Cardiac muscle cell (in vitro differentiated cells and primary cell): ENCODE measurements at regions not wholly inside any gene's neighbourhood (a gene's known extent, or its start where the extent isn't known, plus 50 kb on each side); places are given as distances from the start of the nearest gene placed in this dataset.
"Not testable (repeated sequence)": the region's sequence is repeated elsewhere in the genome, so short reads cannot be mapped to it uniquely, and the experiment has no call there.

Experiments used
- DNase-seq, 2 donors: peaks; one replicate each; pipeline versions ENCODE4 v3.0.0 to v3.0.0-alpha.2; 2010 to 2017; ENCODE audit warnings: low read depth in 1 of 2, low spot score in 1 of 2
- H3K27ac ChIP-seq: fragments of 200-600 bp; sonication (generic); 2 replicates; pipeline ENCODE4 v1.5.1; 2016
- H3K27me3 ChIP-seq: fragments of 200-600 bp; sonication (generic); 2 replicates; pipeline ENCODE4 v1.6.0; 2016; ENCODE audit warnings: control low read depth
- H3K36me3 ChIP-seq: fragments of 200-600 bp; sonication (generic); 2 replicates; pipeline ENCODE4 v1.5.1; 2016; ENCODE audit warnings: control low read depth
- H3K4me1 ChIP-seq: fragments of 200-600 bp; sonication (generic); 2 replicates; pipeline ENCODE4 v1.8.1; 2017; ENCODE audit warnings: low read depth, mild to moderate bottlenecking, mixed run types
- H3K4me3 ChIP-seq: fragments of 200-600 bp; sonication (generic); 2 replicates; pipeline ENCODE4 v1.5.1; 2016; ENCODE audit warnings: mild to moderate bottlenecking
- H3K9me3 ChIP-seq: fragments of 200-600 bp; sonication (generic); 2 replicates; pipeline ENCODE4 v1.5.1; 2017; ENCODE audit warnings: low read depth, mild to moderate bottlenecking, control low read depth
- TF ChIP-seq, protein P1 (sequence below): IDR thresholded peaks from 2 replicates; pipeline ENCODE4 v1.5.1; 2012; ENCODE audit warnings: low read depth, mild to moderate bottlenecking, low read length

DNA sequence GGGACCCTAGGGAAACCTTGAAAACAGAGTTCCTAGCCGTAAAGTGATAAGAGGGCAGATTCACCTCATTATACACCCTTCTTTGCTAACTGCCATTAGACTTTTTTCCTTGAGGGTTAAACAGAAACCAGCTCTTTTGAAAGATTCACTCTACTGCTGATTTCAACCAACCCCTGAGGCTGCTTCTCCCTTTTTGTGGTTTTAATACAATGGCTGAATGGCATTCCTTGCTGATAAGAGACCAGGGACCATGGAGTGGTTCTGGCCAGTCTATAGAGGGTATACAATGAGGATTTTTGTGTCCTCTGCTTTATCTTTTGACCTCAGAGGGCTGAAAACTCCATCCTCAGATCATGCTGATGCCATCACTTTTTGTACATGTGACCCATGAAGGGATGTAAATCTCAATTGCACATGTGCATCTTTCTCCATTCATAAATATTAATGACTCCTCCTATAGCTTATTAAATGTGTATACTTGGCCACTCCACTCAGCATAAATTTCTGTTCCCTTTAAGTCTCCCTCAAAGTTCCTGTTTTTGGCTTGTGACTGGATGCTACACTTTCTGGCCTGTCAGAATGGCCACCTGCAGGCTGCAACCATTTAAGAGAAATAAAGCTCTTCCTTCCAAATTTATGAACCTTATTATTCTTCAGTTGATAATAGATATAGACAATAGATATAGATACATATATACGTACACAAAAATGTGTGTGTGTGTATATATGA is 233.8 kb upstream of the SEL1L start:
- no peaks in the 10 kb centered on the region for H3K4me1 ChIP-seq
- H3K9me3 ChIP-seq, result no peaks in the 10 kb centered on the region
- H3K4me3 ChIP-seq, result no peak overlapping the region
- DNase-seq, result no peak
- H3K27me3 ChIP-seq, result no peaks in the 10 kb centered on the region
- H3K27ac ChIP-seq, result no peak overlapping the region
- TF ChIP-seq, protein P1, sequence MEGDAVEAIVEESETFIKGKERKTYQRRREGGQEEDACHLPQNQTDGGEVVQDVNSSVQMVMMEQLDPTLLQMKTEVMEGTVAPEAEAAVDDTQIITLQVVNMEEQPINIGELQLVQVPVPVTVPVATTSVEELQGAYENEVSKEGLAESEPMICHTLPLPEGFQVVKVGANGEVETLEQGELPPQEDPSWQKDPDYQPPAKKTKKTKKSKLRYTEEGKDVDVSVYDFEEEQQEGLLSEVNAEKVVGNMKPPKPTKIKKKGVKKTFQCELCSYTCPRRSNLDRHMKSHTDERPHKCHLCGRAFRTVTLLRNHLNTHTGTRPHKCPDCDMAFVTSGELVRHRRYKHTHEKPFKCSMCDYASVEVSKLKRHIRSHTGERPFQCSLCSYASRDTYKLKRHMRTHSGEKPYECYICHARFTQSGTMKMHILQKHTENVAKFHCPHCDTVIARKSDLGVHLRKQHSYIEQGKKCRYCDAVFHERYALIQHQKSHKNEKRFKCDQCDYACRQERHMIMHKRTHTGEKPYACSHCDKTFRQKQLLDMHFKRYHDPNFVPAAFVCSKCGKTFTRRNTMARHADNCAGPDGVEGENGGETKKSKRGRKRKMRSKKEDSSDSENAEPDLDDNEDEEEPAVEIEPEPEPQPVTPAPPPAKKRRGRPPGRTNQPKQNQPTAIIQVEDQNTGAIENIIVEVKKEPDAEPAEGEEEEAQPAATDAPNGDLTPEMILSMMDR, result no peak
- no peaks in the 10 kb centered on the region for H3K36me3 ChIP-seq

DNA sequence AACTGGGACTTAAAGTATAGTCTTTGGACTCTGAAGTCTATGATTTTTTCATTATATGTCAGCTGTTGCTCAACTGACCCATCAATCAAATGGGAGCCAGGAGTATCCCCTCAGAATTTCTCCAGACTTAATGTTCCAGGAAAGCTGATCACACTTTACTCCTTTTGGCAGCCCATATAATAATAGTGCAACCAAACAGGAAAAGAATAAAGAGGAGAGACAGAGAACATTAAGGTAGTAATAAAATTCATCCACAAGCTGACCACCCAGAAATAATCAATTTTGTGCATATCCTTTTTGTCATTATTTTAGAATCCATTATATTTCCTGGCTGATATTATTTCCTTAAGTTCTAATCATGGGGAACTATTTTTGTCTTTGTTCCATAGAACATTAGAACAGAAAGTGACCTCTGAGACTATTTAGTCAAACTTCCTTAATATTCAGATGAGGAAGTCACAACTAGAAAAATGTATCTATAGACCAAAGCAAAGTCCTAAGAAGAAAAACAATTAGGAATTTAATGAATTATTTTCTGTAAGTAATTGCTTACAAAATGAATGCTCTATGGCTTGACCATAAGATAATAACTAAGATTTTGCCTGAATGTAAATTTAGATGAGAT is 238.1 kb upstream of the SEL1L start:
- no peaks in the 10 kb centered on the region for H3K4me1 ChIP-seq
- H3K27ac ChIP-seq, result no peak overlapping the region
- no peaks in the 10 kb centered on the region for H3K27me3 ChIP-seq
- H3K36me3 ChIP-seq, result no peaks in the 10 kb centered on the region
- H3K4me3 ChIP-seq, result no peak overlapping the region
- no peak for DNase-seq
- no peaks in the 10 kb centered on the region for H3K9me3 ChIP-seq
- TF ChIP-seq, protein P1, result no peak

DNA sequence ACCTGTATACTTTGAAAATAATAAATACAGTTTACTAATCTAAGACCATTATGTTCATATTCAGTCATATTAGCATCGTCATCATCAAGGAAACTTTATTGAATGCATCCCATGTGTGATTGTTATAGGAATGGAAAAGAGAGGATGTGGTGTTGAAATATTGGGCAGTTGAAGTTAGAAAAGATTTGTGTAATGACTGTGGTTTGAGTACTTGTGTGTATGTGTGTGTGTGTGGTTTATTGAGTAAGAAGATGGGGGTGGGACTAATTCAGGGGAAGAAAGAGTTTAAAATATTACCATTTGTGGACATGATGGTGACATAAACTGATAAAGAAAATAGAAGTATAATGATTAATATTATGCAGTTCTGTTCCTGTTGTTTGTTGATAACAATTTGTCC is 238.7 kb upstream of the SEL1L start:
- H3K9me3 ChIP-seq, result no peaks in the 10 kb centered on the region
- H3K4me1 ChIP-seq, result no peaks in the 10 kb centered on the region
- no peak overlapping the region for H3K27ac ChIP-seq
- TF ChIP-seq, protein P1, result no peak
- no peak overlapping the region for H3K4me3 ChIP-seq
- no peak for DNase-seq
- H3K27me3 ChIP-seq, result no peaks in the 10 kb centered on the region
- no peaks in the 10 kb centered on the region for H3K36me3 ChIP-seq

DNA sequence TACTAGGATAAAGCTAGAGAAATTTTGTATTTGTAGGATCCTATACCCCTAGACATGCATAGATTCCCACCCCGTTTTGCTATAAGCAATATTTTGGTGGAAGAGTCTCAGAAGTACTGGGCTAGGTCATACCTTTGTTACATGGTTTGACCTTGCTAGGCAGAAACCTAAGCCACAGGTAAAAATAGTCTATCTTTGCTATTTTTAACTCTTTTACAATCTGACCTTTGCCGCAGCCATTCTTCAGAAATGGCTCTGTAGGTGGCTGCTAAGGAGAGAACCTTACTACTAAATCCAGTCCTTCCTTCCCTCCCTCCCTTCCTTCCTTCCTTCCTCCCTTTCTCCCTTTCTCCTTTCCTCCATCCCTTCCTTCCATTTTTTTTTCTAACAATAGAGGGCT is 242.9 kb upstream of the SEL1L start:
- no peak overlapping the region for H3K27ac ChIP-seq
- no peak overlapping the region for H3K4me3 ChIP-seq
- no peaks in the 10 kb centered on the region for H3K4me1 ChIP-seq
- no peaks in the 10 kb centered on the region for H3K27me3 ChIP-seq
- TF ChIP-seq, protein P1, result no peak
- DNase-seq, result no peak
- no peaks in the 10 kb centered on the region for H3K9me3 ChIP-seq
- H3K36me3 ChIP-seq, result no peaks in the 10 kb centered on the region

DNA sequence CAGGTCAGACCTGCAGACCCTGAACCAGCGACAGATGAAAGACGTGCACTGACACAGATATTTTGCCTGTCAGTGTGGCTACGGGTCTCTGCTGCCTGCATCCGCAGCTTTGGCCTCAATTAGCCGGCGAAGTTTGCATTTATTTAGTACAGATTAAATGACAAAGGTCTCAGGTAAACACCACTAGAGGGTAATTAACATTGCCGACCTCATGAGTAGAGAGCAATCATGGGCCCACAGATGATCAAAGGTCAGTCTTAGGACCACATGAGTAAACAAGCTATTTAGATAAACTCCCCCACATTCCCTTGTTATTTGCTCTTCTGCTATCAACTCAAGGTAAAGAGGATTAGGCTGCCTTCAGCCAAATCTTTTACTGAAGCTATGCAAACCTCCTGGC is 248.1 kb upstream of the SEL1L start:
- H3K9me3 ChIP-seq, result not testable (repeated sequence)

DNA sequence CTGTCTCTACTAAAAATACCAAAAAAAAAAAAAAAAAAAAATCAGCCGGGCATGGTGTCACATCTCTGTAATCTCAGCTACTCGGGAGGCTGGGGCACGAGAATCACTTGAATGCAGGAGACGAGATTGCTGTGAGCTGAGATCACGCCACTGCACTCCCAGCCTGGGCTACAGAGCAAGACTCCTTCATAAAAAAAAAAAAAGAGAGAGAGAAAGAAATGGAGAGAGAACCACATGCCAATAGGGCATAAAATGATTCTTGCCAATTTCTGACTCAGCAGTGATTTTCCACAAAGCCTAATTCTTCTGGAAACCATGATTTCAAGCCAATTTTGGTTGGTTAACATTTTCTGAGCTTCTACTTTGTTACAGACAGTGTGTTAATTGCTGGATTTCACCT is 250.4 kb upstream of the SEL1L start:
- Histone ChIP-seq H3K4me3 (no peak overlapping the region), H3K36me3 (no peaks in the 10 kb centered on the region), H3K9me3 (no peaks in the 10 kb centered on the region), H3K4me1 (no peaks in the 10 kb centered on the region), H3K27ac (no peak overlapping the region), H3K27me3 (no peaks in the 10 kb centered on the region)
- DNase-seq, result no peak
- TF ChIP-seq, protein P1, result no peak

More for the DNA sequence above, 248.1 kb upstream of the SEL1L start:
- not testable (repeated sequence) for H3K27me3 ChIP-seq, H3K4me3 ChIP-seq, H3K27ac ChIP-seq, H3K4me1 ChIP-seq, DNase-seq, H3K36me3 ChIP-seq
